ENCODE measurements at regions not wholly inside any gene's neighbourhood (a gene's known extent, or its start where the extent isn't known, plus 50 kb on each side); places are given as distances from the start of the nearest gene placed in this dataset.

- Histone ChIP-seq H3K4me1 (ENCODE audit: insufficient read depth, low read length) (no peaks in the 10 kb centered on the region), H3K27ac (ENCODE audit: low read depth, low read length) (no peak overlapping the region), H3K9me3 (ENCODE audit: low read length) (no peaks in the 10 kb centered on the region), H3K4me3 (ENCODE audit: low read length) (no peak overlapping the region), H3K27me3 (ENCODE audit: insufficient read depth, low read length, poor library complexity, severe bottlenecking) (no peaks in the 10 kb centered on the region), H3K36me3 (ENCODE audit: insufficient read depth, low read length) (no peaks in the 10 kb centered on the region)
- DNase-seq: no peak
- Mint-ChIP-seq H3K4me1 (no peaks in the 10 kb centered on the region), H3K27me3 (peaks cover 4 to 5% of the 10 kb centered on the region in 2 donors), H3K27ac (no peak overlapping the region), H3K9me3 (peaks cover 0 to 2% (median 0%) of the 10 kb centered on the region in 5 donors), H3K36me3 (no peaks in the 10 kb centered on the region), H3K4me3 (no peak overlapping the region)
- ChIA-PET CTCF (no interaction called here), POLR2A (no interaction called here)
Measured at GRCh38 chr2:19684516-19684915, 217.3 kb downstream of the TTC32 start.

- no peaks in the 10 kb centered on the region for H3K27me3 ChIP-seq (ENCODE audit: insufficient read depth, low read length, poor library complexity, severe bottlenecking)
- no peak overlapping the region for H3K27ac ChIP-seq (ENCODE audit: low read depth, low read length)
- H3K27ac Mint-ChIP-seq: no peak overlapping the region
- H3K9me3 ChIP-seq (ENCODE audit: low read length): no peaks in the 10 kb centered on the region
- H3K36me3 ChIP-seq (ENCODE audit: insufficient read depth, low read length): no peaks in the 10 kb centered on the region
- no peaks in the 10 kb centered on the region for H3K4me1 ChIP-seq (ENCODE audit: insufficient read depth, low read length)
- H3K9me3 Mint-ChIP-seq: peaks cover 0 to 2% (median 0%) of the 10 kb centered on the region in 5 donors
- no peaks in the 10 kb centered on the region for H3K4me1 Mint-ChIP-seq
- no peak for DNase-seq
- POLR2A ChIA-PET: no interaction called here
- no peaks in the 10 kb centered on the region for H3K36me3 Mint-ChIP-seq
- no peak overlapping the region for H3K4me3 ChIP-seq (ENCODE audit: low read length)
- H3K4me3 Mint-ChIP-seq: no peak overlapping the region
- H3K27me3 Mint-ChIP-seq: peaks cover 4 to 5% of the 10 kb centered on the region in 2 donors
- CTCF ChIA-PET: no interaction called here
Measured at GRCh38 chr2:19683556-19683955, 218.2 kb downstream of the TTC32 start.

- H3K9me3 Mint-ChIP-seq: peaks cover 0 to 2% (median 0%) of the 10 kb centered on the region in 5 donors
- DNase-seq: no peak
- Histone ChIP-seq H3K4me1 (ENCODE audit: insufficient read depth, low read length) (no peaks in the 10 kb centered on the region), H3K9me3 (ENCODE audit: low read length) (no peaks in the 10 kb centered on the region), H3K36me3 (ENCODE audit: insufficient read depth, low read length) (no peaks in the 10 kb centered on the region), H3K4me3 (ENCODE audit: low read length) (no peak overlapping the region), H3K27me3 (ENCODE audit: insufficient read depth, low read length, poor library complexity, severe bottlenecking) (no peaks in the 10 kb centered on the region), H3K27ac (ENCODE audit: low read depth, low read length) (no peak overlapping the region)
- no peaks in the 10 kb centered on the region for H3K4me1 Mint-ChIP-seq
- H3K27me3 Mint-ChIP-seq: peaks cover 4% of the 10 kb centered on the region in 2 donors
- ChIA-PET CTCF (no interaction called here), POLR2A (no interaction called here)
- H3K27ac Mint-ChIP-seq: no peak overlapping the region
- H3K36me3 Mint-ChIP-seq: no peaks in the 10 kb centered on the region
- no peak overlapping the region for H3K4me3 Mint-ChIP-seq
Measured at GRCh38 chr2:19682493-19682892, 219.3 kb downstream of the TTC32 start.

- H3K9me3 Mint-ChIP-seq: no peaks in the 10 kb centered on the region
- H3K27me3 Mint-ChIP-seq: peaks cover 5 to 14% of the 10 kb centered on the region in 2 donors
- Histone ChIP-seq H3K36me3 (ENCODE audit: insufficient read depth, low read length) (no peaks in the 10 kb centered on the region), H3K27ac (ENCODE audit: low read depth, low read length) (no peak overlapping the region), H3K4me3 (ENCODE audit: low read length) (no peak overlapping the region), H3K27me3 (ENCODE audit: insufficient read depth, low read length, poor library complexity, severe bottlenecking) (no peaks in the 10 kb centered on the region), H3K4me1 (ENCODE audit: insufficient read depth, low read length) (no peaks in the 10 kb centered on the region), H3K9me3 (ENCODE audit: low read length) (no peaks in the 10 kb centered on the region)
- POLR2A ChIA-PET: no interaction called here
- no peak overlapping the region for H3K4me3 Mint-ChIP-seq
- no peaks in the 10 kb centered on the region for H3K4me1 Mint-ChIP-seq
- no peak overlapping the region for H3K27ac Mint-ChIP-seq
- CTCF ChIA-PET: no interaction called here
- no peak for DNase-seq
- no peaks in the 10 kb centered on the region for H3K36me3 Mint-ChIP-seq
Measured at GRCh38 chr2:19677825-19678518, 223.8 kb downstream of the TTC32 start.

- H3K27ac Mint-ChIP-seq: no peak overlapping the region
- CTCF ChIA-PET: no interaction called here
- POLR2A ChIA-PET: no interaction called here
- Histone ChIP-seq H3K4me3 (ENCODE audit: low read length) (no peak overlapping the region), H3K27me3 (ENCODE audit: insufficient read depth, low read length, poor library complexity, severe bottlenecking) (no peaks in the 10 kb centered on the region), H3K9me3 (ENCODE audit: low read length) (no peaks in the 10 kb centered on the region), H3K4me1 (ENCODE audit: insufficient read depth, low read length) (no peaks in the 10 kb centered on the region), H3K36me3 (ENCODE audit: insufficient read depth, low read length) (no peaks in the 10 kb centered on the region), H3K27ac (ENCODE audit: low read depth, low read length) (no peak overlapping the region)
- H3K9me3 Mint-ChIP-seq: no peaks in the 10 kb centered on the region
- H3K4me1 Mint-ChIP-seq: no peaks in the 10 kb centered on the region
- H3K36me3 Mint-ChIP-seq: no peaks in the 10 kb centered on the region
- peaks cover 5 to 19% of the 10 kb centered on the region in 2 donors for H3K27me3 Mint-ChIP-seq
- DNase-seq: no peak
- no peak overlapping the region for H3K4me3 Mint-ChIP-seq
Measured at GRCh38 chr2:19677215-19677777, 224.5 kb downstream of the TTC32 start.

- ChIA-PET POLR2A (no interaction called here), CTCF (no interaction called here)
- Mint-ChIP-seq H3K27ac (no peak overlapping the region), H3K4me1 (no peaks in the 10 kb centered on the region), H3K27me3 (peaks cover 9 to 24% of the 10 kb centered on the region in 2 donors), H3K4me3 (no peak overlapping the region), H3K9me3 (no peaks in the 10 kb centered on the region), H3K36me3 (no peaks in the 10 kb centered on the region)
- no peak for DNase-seq
- Histone ChIP-seq H3K36me3 (ENCODE audit: insufficient read depth, low read length) (no peaks in the 10 kb centered on the region), H3K27ac (ENCODE audit: low read depth, low read length) (no peak overlapping the region), H3K4me1 (ENCODE audit: insufficient read depth, low read length) (no peaks in the 10 kb centered on the region), H3K4me3 (ENCODE audit: low read length) (no peak overlapping the region), H3K27me3 (ENCODE audit: insufficient read depth, low read length, poor library complexity, severe bottlenecking) (no peaks in the 10 kb centered on the region), H3K9me3 (ENCODE audit: low read length) (no peaks in the 10 kb centered on the region)
Measured at GRCh38 chr2:19676770-19677169, 225.0 kb downstream of the TTC32 start.

- Mint-ChIP-seq H3K27ac (no peak overlapping the region), H3K27me3 (peaks cover 11 to 26% of the 10 kb centered on the region in 2 donors), H3K4me1 (no peaks in the 10 kb centered on the region), H3K9me3 (no peaks in the 10 kb centered on the region), H3K36me3 (no peaks in the 10 kb centered on the region), H3K4me3 (no peak overlapping the region)
- H3K27me3 ChIP-seq (ENCODE audit: insufficient read depth, low read length, poor library complexity, severe bottlenecking): no peaks in the 10 kb centered on the region
- no peak for DNase-seq
- H3K36me3 ChIP-seq (ENCODE audit: insufficient read depth, low read length): no peaks in the 10 kb centered on the region
- no peaks in the 10 kb centered on the region for H3K9me3 ChIP-seq (ENCODE audit: low read length)
- no peak overlapping the region for H3K4me3 ChIP-seq (ENCODE audit: low read length)
- H3K4me1 ChIP-seq (ENCODE audit: insufficient read depth, low read length): no peaks in the 10 kb centered on the region
- POLR2A ChIA-PET: no interaction called here
- no peak overlapping the region for H3K27ac ChIP-seq (ENCODE audit: low read depth, low read length)
- CTCF ChIA-PET: no interaction called here
Measured at GRCh38 chr2:19675856-19676460, 225.8 kb downstream of the TTC32 start.

GRCh38 chr2:19675003-19675629 lies 226.7 kb downstream of the TTC32 start:
- ChIA-PET POLR2A (no interaction called here), CTCF (no interaction called here)
- DNase-seq: no peak
- Histone ChIP-seq H3K27ac (ENCODE audit: low read depth, low read length) (no peak overlapping the region), H3K4me1 (ENCODE audit: insufficient read depth, low read length) (no peaks in the 10 kb centered on the region), H3K9me3 (ENCODE audit: low read length) (no peaks in the 10 kb centered on the region), H3K36me3 (ENCODE audit: insufficient read depth, low read length) (no peaks in the 10 kb centered on the region), H3K4me3 (ENCODE audit: low read length) (no peak overlapping the region), H3K27me3 (ENCODE audit: insufficient read depth, low read length, poor library complexity, severe bottlenecking) (no peaks in the 10 kb centered on the region)
- no peaks in the 10 kb centered on the region for H3K4me1 Mint-ChIP-seq
- H3K9me3 Mint-ChIP-seq: no peaks in the 10 kb centered on the region
- H3K27ac Mint-ChIP-seq: no peak overlapping the region
- peaks cover 13 to 28% of the 10 kb centered on the region in 2 donors for H3K27me3 Mint-ChIP-seq
- no peak overlapping the region for H3K4me3 Mint-ChIP-seq
- no peaks in the 10 kb centered on the region for H3K36me3 Mint-ChIP-seq

All from CD8-positive, alpha-beta memory T cell (primary cell).